H1 (cell line): ENCODE measurements at regions not wholly inside any gene's neighbourhood (a gene's known extent, or its start where the extent isn't known, plus 50 kb on each side); places are given as distances from the start of the nearest gene placed in this dataset.

ENCODE experiments used
- CTCF ChIA-PET: fragments of 300-600 bp; sonication (Branson Sonifier 250); formaldehyde crosslinking; loops from one replicate; lab custom pipeline; 2021; ENCODE audit not compliant: partially characterized antibody; lab: Charles Lee
- POLR2A ChIA-PET: fragments of 300-600 bp; sonication (Branson Sonifier 250); formaldehyde crosslinking; loops from one replicate; lab custom pipeline; 2021; ENCODE audit warnings: inconsistent platforms; ENCODE audit not compliant: partially characterized antibody; lab: Charles Lee
- DNase-seq, 2 experiments: peaks; one replicate each; pipeline versions ENCODE4 v3.0.0 to v3.0.0-alpha.2; 2010 to 2022; ENCODE audit warnings: low spot score in 2 of 2, low read depth in 1 of 2, mixed read lengths in 1 of 2
- FAIRE-seq: peaks from 2 replicates; lab custom pipeline; 2011; peaks lifted over from hg19 to GRCh38; lab: Jason Lieb, UNC
- H2AFZ ChIP-seq: 2 replicates; pipeline ENCODE4 v1.8.1; 2012; ENCODE audit warnings: low read length, inconsistent platforms
- H2AK5ac ChIP-seq: 2 replicates; pipeline ENCODE4 v1.6.1; 2013; ENCODE audit warnings: low read depth, low read length
- H2BK120ac ChIP-seq: replicated peaks from 2 replicates; pipeline ENCODE3; 2013; ENCODE audit warnings: low read depth, low read length, inconsistent platforms
- H2BK12ac ChIP-seq: 2 replicates; pipeline ENCODE4 v1.6.1; 2013; ENCODE audit warnings: low read depth, low read length
- H2BK15ac ChIP-seq: 2 replicates; pipeline ENCODE4 v1.6.1; 2013; ENCODE audit warnings: low read length
- H2BK20ac ChIP-seq: 2 replicates; pipeline ENCODE4 v1.6.1; 2013; ENCODE audit warnings: low read length
- H2BK5ac ChIP-seq: 2 replicates; pipeline ENCODE4 v1.6.1; 2013; ENCODE audit warnings: low read depth, low read length
- H3K14ac ChIP-seq: 2 replicates; pipeline ENCODE4 v1.6.1; 2013; ENCODE audit warnings: inconsistent platforms; ENCODE audit not compliant: insufficient read length
- H3K18ac ChIP-seq: 2 replicates; pipeline ENCODE4 v1.6.1; 2013; ENCODE audit warnings: low read length; ENCODE audit errors: extremely low read depth
- H3K23ac ChIP-seq: 2 replicates; pipeline ENCODE4 v1.6.1; 2013; ENCODE audit warnings: inconsistent platforms; ENCODE audit not compliant: insufficient read length
- H3K23me2 ChIP-seq: 2 replicates; pipeline ENCODE4 v1.6.1; 2013; ENCODE audit warnings: low read depth, low read length
- H3K27ac ChIP-seq: 2 replicates; pipeline ENCODE4 v1.6.1; 2011; ENCODE audit warnings: low read depth, low read length, inconsistent platforms
- H3K27me3 ChIP-seq, 4 experiments: replicated peaks in 1 of 4; 1 replicate in 1 of 4; 2 replicates in 3 of 4; pipeline versions ENCODE4 v1.6.1 to v1.8.1; 2011 to 2013; ENCODE audit warnings: low read length in 3 of 4, mild to moderate bottlenecking in 3 of 4, inconsistent platforms in 2 of 4, mixed read lengths in 2 of 4, moderate library complexity in 1 of 4; ENCODE audit not compliant: control insufficient read depth in 3 of 4, insufficient read depth in 3 of 4; ENCODE audit errors: extremely low read depth in 1 of 4
- H3K36me3 ChIP-seq, 4 experiments: 2 replicates each; pipeline versions ENCODE4 v1.6.1 to v1.8.1; 2011 to 2013; ENCODE audit warnings: mild to moderate bottlenecking in 4 of 4, low read length in 3 of 4, moderate library complexity in 2 of 4, control low read depth in 1 of 4, inconsistent platforms in 1 of 4; ENCODE audit not compliant: insufficient read depth in 4 of 4, control insufficient read depth in 2 of 4
- H3K4ac ChIP-seq: replicated peaks from 2 replicates; pipeline ENCODE3; 2013; ENCODE audit warnings: low read length, low read depth, mixed read lengths, inconsistent platforms; ENCODE audit not compliant: insufficient read length
- H3K4me1 ChIP-seq, 4 experiments: replicated peaks in 1 of 4; 1 replicate in 1 of 4; 2 replicates in 3 of 4; pipeline versions ENCODE4 v1.6.1 to v1.8.1; 2011 to 2013; ENCODE audit warnings: low read length in 3 of 4, inconsistent platforms in 2 of 4, mixed read lengths in 1 of 4; ENCODE audit not compliant: insufficient read depth in 4 of 4, control insufficient read depth in 3 of 4
- H3K4me2 ChIP-seq, 2 experiments: 2 replicates each; pipeline versions ENCODE4 v1.6.1 to v1.8.1; 2011 to 2013; ENCODE audit warnings: low read depth in 2 of 2, low read length in 2 of 2, control low read depth in 1 of 2, inconsistent platforms in 1 of 2, mild to moderate bottlenecking in 1 of 2; ENCODE audit not compliant: insufficient read depth in 1 of 2
- H3K4me3 ChIP-seq, 4 experiments: fragments of 200-600, 300-600 bp in 1 of 4; sonication (generic), shearing (Covaris generic), sonication (Bioruptor Twin) in 1 of 4; 2 replicates each; pipeline versions ENCODE4 v1.5.1 to v1.8.1; 2011 to 2016; ENCODE audit warnings: low read length in 4 of 4, low read depth in 3 of 4, control low read depth in 2 of 4, inconsistent platforms in 2 of 4, mild to moderate bottlenecking in 2 of 4, mixed read lengths in 1 of 4, moderate library complexity in 1 of 4; ENCODE audit not compliant: insufficient read depth in 2 of 4; ENCODE audit errors: extremely low read depth in 1 of 4
- H3K56ac ChIP-seq: replicated peaks from 2 replicates; pipeline ENCODE3; 2013; ENCODE audit warnings: low read depth, mild to moderate bottlenecking, mixed read lengths, low read length, inconsistent platforms; ENCODE audit not compliant: insufficient read length
- H3K79me1 ChIP-seq: 2 replicates; pipeline ENCODE4 v1.6.1; 2013; ENCODE audit warnings: low read depth, low read length, control low read depth
- H3K79me2 ChIP-seq, 2 experiments: 2 replicates each; pipeline versions ENCODE4 v1.6.1 to v1.8.1; 2012 to 2013; ENCODE audit warnings: low read length in 2 of 2, mild to moderate bottlenecking in 2 of 2, inconsistent platforms in 1 of 2; ENCODE audit not compliant: insufficient read depth in 2 of 2, control insufficient read depth in 1 of 2
- H3K9ac ChIP-seq, 4 experiments: replicated peaks in 1 of 4; 1 replicate in 1 of 4; 2 replicates in 3 of 4; pipeline versions ENCODE4 v1.6.1 to v1.8.1; 2011 to 2013; ENCODE audit warnings: low read depth in 3 of 4, low read length in 3 of 4, control low read depth in 2 of 4, mild to moderate bottlenecking in 2 of 4, moderate library complexity in 2 of 4, inconsistent platforms in 1 of 4; ENCODE audit errors: extremely low read depth in 1 of 4
- H3K9me3 ChIP-seq, 2 experiments: 2 replicates each; pipeline versions ENCODE4 v1.6.1 to v1.8.1; 2012 to 2013; ENCODE audit warnings: mild to moderate bottlenecking in 2 of 2, moderate library complexity in 2 of 2, control low read depth in 1 of 2, inconsistent platforms in 1 of 2, low read depth in 1 of 2, low read length in 1 of 2, mixed read lengths in 1 of 2; ENCODE audit not compliant: insufficient read depth in 2 of 2
- H4K20me1 ChIP-seq, 2 experiments: replicated peaks in 1 of 2; 2 replicates each; pipeline versions ENCODE3 to v1.8.1; 2011 to 2013; ENCODE audit warnings: inconsistent platforms in 2 of 2, low read length in 2 of 2, mild to moderate bottlenecking in 1 of 2; ENCODE audit not compliant: insufficient read depth in 2 of 2, control insufficient read depth in 1 of 2
- H4K5ac ChIP-seq: 2 replicates; pipeline ENCODE4 v1.6.1; 2013; ENCODE audit warnings: low read length, low read depth, mixed read lengths, inconsistent platforms; ENCODE audit not compliant: insufficient read length
- H4K8ac ChIP-seq: 2 replicates; pipeline ENCODE4 v1.8.0; 2013; ENCODE audit warnings: mild to moderate bottlenecking, moderate library complexity, low read length, inconsistent platforms; ENCODE audit not compliant: insufficient read depth; ENCODE audit errors: extremely low read depth
- H4K91ac ChIP-seq: replicated peaks from 2 replicates; pipeline ENCODE3; 2013; ENCODE audit warnings: low read length, mixed read lengths, inconsistent platforms; ENCODE audit not compliant: insufficient read length
- CHD2 ChIP-seq: IDR thresholded peaks from 2 replicates; pipeline ENCODE4 v1.6.1; 2012; ENCODE audit warnings: low read length, improper control_type of control experiment
- CTBP2 ChIP-seq: IDR thresholded peaks from 2 replicates; pipeline ENCODE4 v1.7.0; 2011; ENCODE audit warnings: borderline replicate concordance, mild to moderate bottlenecking, moderate library complexity, mixed read lengths, low read length; ENCODE audit not compliant: insufficient read depth, insufficient read length
- E2F6 ChIP-seq: IDR thresholded peaks from 2 replicates; pipeline ENCODE4 v1.6.1; 2012; ENCODE audit warnings: inconsistent platforms
- FOSL1 ChIP-seq: IDR thresholded peaks from 2 replicates; pipeline ENCODE4 v1.6.1; 2011; ENCODE audit warnings: mild to moderate bottlenecking, low read depth, low read length, moderate library complexity; ENCODE audit not compliant: insufficient read depth
- JUN ChIP-seq: IDR thresholded peaks from 2 replicates; pipeline ENCODE4 v1.6.1; 2011; ENCODE audit warnings: low read depth, mild to moderate bottlenecking, improper control_type of control experiment, low read length
- KDM4A ChIP-seq: IDR thresholded peaks from one replicate; pipeline ENCODE4 v1.7.1; 2012; ENCODE audit warnings: low read depth, mild to moderate bottlenecking, moderate library complexity, low read length, inconsistent platforms; ENCODE audit not compliant: severe bottlenecking
- NANOG ChIP-seq: IDR thresholded peaks from 2 replicates; pipeline ENCODE4 v1.6.1; 2011; ENCODE audit warnings: low read length, low read depth, mild to moderate bottlenecking, inconsistent platforms; ENCODE audit not compliant: insufficient read depth, poor library complexity, severe bottlenecking
- RNF2 ChIP-seq: fragments of 200-900, 300-1000 bp; sonication (generic); IDR thresholded peaks from 2 replicates; pipeline ENCODE4 v1.7.1; 2016; ENCODE audit warnings: borderline replicate concordance, low read depth, mild to moderate bottlenecking, antibody characterized with exemption, low read length; ENCODE audit not compliant: poor library complexity, severe bottlenecking; ENCODE audit errors: missing control alignments
- SP1 ChIP-seq: IDR thresholded peaks from 2 replicates; pipeline ENCODE4 v1.6.1; 2011; ENCODE audit warnings: low read depth, low read length
- SP2 ChIP-seq: IDR thresholded peaks from 2 replicates; pipeline ENCODE4 v1.6.1; 2012; ENCODE audit warnings: mild to moderate bottlenecking, low read length, inconsistent platforms
- SUZ12 ChIP-seq: fragments of 200-600 bp; sonication (generic); IDR thresholded peaks from 2 replicates; pipeline ENCODE4 v1.6.1; 2012; ENCODE audit warnings: mild to moderate bottlenecking, inconsistent platforms, low read length, moderate library complexity, mixed read lengths
- TBP ChIP-seq: IDR thresholded peaks from 2 replicates; pipeline ENCODE4 v1.6.1; 2011; ENCODE audit warnings: low read depth, low read length, improper control_type of control experiment
- TEAD4 ChIP-seq: IDR thresholded peaks from 2 replicates; pipeline ENCODE4 v1.6.1; 2012; ENCODE audit warnings: low read depth, low read length, inconsistent platforms, mixed read lengths
- WGBS, 2 experiments: shearing (Covaris generic) in 1 of 2; methylation state at CpG; one replicate each; pipeline versions ENCODE4 v1.1.6 to v1.1.7; 2013 to 2015; ENCODE audit warnings: low lambda C conversion rate in 2 of 2, mixed read lengths in 2 of 2, inconsistent platforms in 1 of 2, low coverage in 1 of 2, missing lambda C conversion rate in 1 of 2; ENCODE audit not compliant: insufficient replicate concordance in 2 of 2, insufficient coverage in 1 of 2, insufficient read length in 1 of 2; ENCODE audit errors: extremely low coverage in 1 of 2, missing lambda C conversion rate in 1 of 2; 5-methylcytosine and 5-hydroxymethylcytosine counted together

GRCh38 chr5:53164478-53165165 lies 55.1 kb upstream of the MOCS2 start:
- Histone ChIP-seq H2BK120ac (no peak overlapping the region), H3K4me2 (no peak overlapping the region), H4K91ac (no peak overlapping the region), H3K79me1 (no peaks in the 10 kb centered on the region), H3K9ac (no peak overlapping the region), H3K9me3 (no peaks in the 10 kb centered on the region), H3K23ac (no peak overlapping the region), H3K4me1 (no peaks in the 10 kb centered on the region), H3K18ac (no peak overlapping the region), H3K27me3 (no peaks in the 10 kb centered on the region), H3K36me3 (no peaks in the 10 kb centered on the region), H2BK5ac (no peak overlapping the region), H2AK5ac (no peak overlapping the region), H4K8ac (no peak overlapping the region), H3K23me2 (no peaks in the 10 kb centered on the region), H2AFZ (no peak overlapping the region), H3K14ac (no peak overlapping the region), H3K4me3 (no peak overlapping the region), H4K20me1 (no peaks in the 10 kb centered on the region), H2BK20ac (no peak overlapping the region), H3K79me2 (no peaks in the 10 kb centered on the region), H4K5ac (no peak overlapping the region), H2BK12ac (no peak overlapping the region), H3K4ac (no peak overlapping the region), H3K56ac (no peak overlapping the region), H3K27ac (no peak overlapping the region), H2BK15ac (no peak overlapping the region)
- no peak for FAIRE-seq
- ChIA-PET POLR2A (no interaction called here), CTCF (interaction anchor here (1.6 to 1.8 kb wide), 2 partner anchors 37 to 216 kb away, joined by 4 to 6 read pairs; no protein-coding TSS in a partner anchor)
- 100% methylated on average over 2 of the region's 2 CpGs; no CpG with 5 or more reads in 1 of the 2 experiments for WGBS, 2 experiments
- no peak for DNase-seq
- TF ChIP-seq SP1 (no peak), CTBP2 (no peak), CHD2 (no peak), SP2 (no peak), JUN (no peak), TEAD4 (no peak), FOSL1 (no peak), E2F6 (no peak), RNF2 (no peak), KDM4A (no peak), SUZ12 (no peak), NANOG (no peak), TBP (no peak)
